ENCODE measurements at regions not wholly inside any gene's neighbourhood (a gene's known extent, or its start where the extent isn't known, plus 50 kb on each side); places are given as distances from the start of the nearest gene placed in this dataset.

DNA sequence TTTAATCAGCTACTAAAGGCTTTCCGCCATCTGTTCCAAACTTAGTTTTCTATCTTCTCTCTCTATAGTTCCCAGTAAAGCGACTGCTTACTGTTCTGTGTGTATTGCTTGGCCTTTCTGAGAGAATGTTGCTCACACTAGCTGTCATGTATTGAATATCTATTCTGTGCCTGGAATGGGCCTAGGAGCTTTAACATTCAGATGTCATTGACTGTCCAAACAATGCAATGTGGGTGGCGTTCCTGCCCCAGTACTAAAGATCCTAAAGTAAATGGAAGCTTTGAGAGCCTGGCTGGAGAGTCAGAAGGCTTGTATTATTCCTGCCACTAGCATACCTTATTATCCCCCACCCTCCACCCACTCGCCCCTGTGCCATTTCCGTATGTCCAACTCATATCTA, 163.5 kb downstream of the SDHAF3 start:
- Histone ChIP-seq H3F3A (ENCODE audit: insufficient read depth, low read length) (no peaks in the 10 kb centered on the region), H3K4me3 (ENCODE audit: low read length) (no peak overlapping the region), H3K27ac (ENCODE audit: low read length) (no peak overlapping the region), H3K4me1 (ENCODE audit: low read length) (no peaks in the 10 kb centered on the region), H3K27me3 (replicated peaks; ENCODE audit: insufficient read depth, low read length) (no peaks in the 10 kb centered on the region), H3K4me2 (ENCODE audit: low read depth, low read length) (no peak overlapping the region), H2AFZ (ENCODE audit: low read length) (no peak overlapping the region), H3K9me3 (replicated peaks; ENCODE audit: insufficient read depth, low read length) (no peaks in the 10 kb centered on the region), H4K20me1 (ENCODE audit: insufficient read depth, low read length) (no peaks in the 10 kb centered on the region), H3K9ac (ENCODE audit: low read length) (no peak overlapping the region), H3K9me2 (replicated peaks; ENCODE audit: insufficient read depth, low read length) (no peaks in the 10 kb centered on the region), H3K79me2 (ENCODE audit: low read length) (no peaks in the 10 kb centered on the region), H3K36me3 (replicated peaks; ENCODE audit: insufficient read depth, low read length) (no peaks in the 10 kb centered on the region)
- TF ChIP-seq EZH2phosphoT487 (IDR thresholded peaks at IDR 0.05; ENCODE audit: low read length) = no peak
- no peak for TF ChIP-seq EZH2 (optimal IDR thresholded peaks at IDR 0.05; ENCODE audit: low read depth, low read length)
- no peak for TF ChIP-seq CTCF (IDR thresholded peaks at IDR 0.05; ENCODE audit: low read length)
- DNase-seq = no peak

- no peaks in the 10 kb centered on the region for H3K9me2 ChIP-seq (replicated peaks; ENCODE audit: insufficient read depth, low read length)
- H3K4me2 ChIP-seq (ENCODE audit: low read depth, low read length) = no peak overlapping the region
- H4K20me1 ChIP-seq (ENCODE audit: insufficient read depth, low read length) = no peaks in the 10 kb centered on the region
- no peaks in the 10 kb centered on the region for H3K36me3 ChIP-seq (replicated peaks; ENCODE audit: insufficient read depth, low read length)
- H3K4me3 ChIP-seq (ENCODE audit: low read length) = no peak overlapping the region
- H3F3A ChIP-seq (ENCODE audit: insufficient read depth, low read length) = no peaks in the 10 kb centered on the region
- no peaks in the 10 kb centered on the region for H3K9me3 ChIP-seq (replicated peaks; ENCODE audit: insufficient read depth, low read length)
- no peaks in the 10 kb centered on the region for H3K4me1 ChIP-seq (ENCODE audit: low read length)
- H3K9ac ChIP-seq (ENCODE audit: low read length) = no peak overlapping the region
- TF ChIP-seq EZH2phosphoT487 (IDR thresholded peaks at IDR 0.05; ENCODE audit: low read length) (no peak), CTCF (IDR thresholded peaks at IDR 0.05; ENCODE audit: low read length) (no peak), EZH2 (optimal IDR thresholded peaks at IDR 0.05; ENCODE audit: low read depth, low read length) (no peak)
- H3K79me2 ChIP-seq (ENCODE audit: low read length) = no peaks in the 10 kb centered on the region
- DNase-seq = no peak
- H3K27ac ChIP-seq (ENCODE audit: low read length) = no peak overlapping the region
- no peak overlapping the region for H2AFZ ChIP-seq (ENCODE audit: low read length)
- H3K27me3 ChIP-seq (replicated peaks; ENCODE audit: insufficient read depth, low read length) = no peaks in the 10 kb centered on the region
Observed at GRCh38 chr7:97285348-97285747, 167.8 kb downstream of the SDHAF3 start.

- no peaks in the 10 kb centered on the region for H3K27me3 ChIP-seq (replicated peaks; ENCODE audit: insufficient read depth, low read length)
- DNase-seq = no peak
- no peak for TF ChIP-seq EZH2phosphoT487 (IDR thresholded peaks at IDR 0.05; ENCODE audit: low read length)
- TF ChIP-seq EZH2 (optimal IDR thresholded peaks at IDR 0.05; ENCODE audit: low read depth, low read length) = no peak
- no peak for TF ChIP-seq CTCF (IDR thresholded peaks at IDR 0.05; ENCODE audit: low read length)
- H3F3A ChIP-seq (ENCODE audit: insufficient read depth, low read length) = no peaks in the 10 kb centered on the region
- H3K4me2 ChIP-seq (ENCODE audit: low read depth, low read length) = no peak overlapping the region
- no peak overlapping the region for H3K4me3 ChIP-seq (ENCODE audit: low read length)
- no peaks in the 10 kb centered on the region for H3K4me1 ChIP-seq (ENCODE audit: low read length)
- no peak overlapping the region for H3K9ac ChIP-seq (ENCODE audit: low read length)
- H2AFZ ChIP-seq (ENCODE audit: low read length) = no peak overlapping the region
- H4K20me1 ChIP-seq (ENCODE audit: insufficient read depth, low read length) = no peaks in the 10 kb centered on the region
- H3K36me3 ChIP-seq (replicated peaks; ENCODE audit: insufficient read depth, low read length) = no peaks in the 10 kb centered on the region
- H3K9me2 ChIP-seq (replicated peaks; ENCODE audit: insufficient read depth, low read length) = no peaks in the 10 kb centered on the region
- no peaks in the 10 kb centered on the region for H3K9me3 ChIP-seq (replicated peaks; ENCODE audit: insufficient read depth, low read length)
- no peak overlapping the region for H3K27ac ChIP-seq (ENCODE audit: low read length)
- H3K79me2 ChIP-seq (ENCODE audit: low read length) = no peaks in the 10 kb centered on the region
Observed at GRCh38 chr7:97293031-97293430, 175.5 kb downstream of the SDHAF3 start.

All from MM.1S (cell line).